ENCODE measurements at regions not wholly inside any gene's neighbourhood (a gene's known extent, or its start where the extent isn't known, plus 50 kb on each side); places are given as distances from the start of the nearest gene placed in this dataset.

DNA sequence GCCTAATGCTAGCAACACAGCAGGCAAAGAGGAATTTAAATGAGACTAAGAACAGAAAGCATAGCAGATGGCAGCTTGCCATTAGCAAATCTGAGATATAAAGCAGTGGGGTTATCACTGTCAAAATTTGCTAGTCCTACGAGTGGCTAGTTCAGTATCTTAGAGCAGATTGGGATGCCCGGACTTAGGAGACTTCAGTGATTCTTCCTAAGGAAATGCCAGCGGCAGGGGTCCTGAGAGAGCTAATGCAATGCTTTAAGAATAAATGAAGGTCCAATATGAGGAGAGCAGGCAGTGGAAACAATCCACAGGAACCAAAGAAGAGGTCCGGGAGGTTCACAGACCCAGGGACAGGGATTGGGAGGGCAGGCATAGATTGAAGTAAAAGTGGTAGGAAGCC is 169.3 kb upstream of the NPSR1 start:
- DNase-seq (no peak), ATAC-seq (ENCODE audit: low read depth) (no peak)
- H3K14ac ChIP-seq (replicated peaks; ENCODE audit: low read depth, low read length), result no peak overlapping the region
- no peak overlapping the region for H3K56ac ChIP-seq (ENCODE audit: extremely low read depth, insufficient read depth, low read length)
- TF ChIP-seq MAZ (IDR thresholded peaks at IDR 0.05; ENCODE audit: borderline replicate concordance, low read depth, low read length), result no peak
- TF ChIP-seq CHD1 (IDR thresholded peaks at IDR 0.05; ENCODE audit: low read depth, low read length), result no peak
- TF ChIP-seq CEBPB (IDR thresholded peaks at IDR 0.05; ENCODE audit: low read depth, low read length), result no peak
- no peak for TF ChIP-seq RCOR1 (IDR thresholded peaks at IDR 0.05; ENCODE audit: insufficient replicate concordance, low read length)
- TF ChIP-seq, protein P1, sequence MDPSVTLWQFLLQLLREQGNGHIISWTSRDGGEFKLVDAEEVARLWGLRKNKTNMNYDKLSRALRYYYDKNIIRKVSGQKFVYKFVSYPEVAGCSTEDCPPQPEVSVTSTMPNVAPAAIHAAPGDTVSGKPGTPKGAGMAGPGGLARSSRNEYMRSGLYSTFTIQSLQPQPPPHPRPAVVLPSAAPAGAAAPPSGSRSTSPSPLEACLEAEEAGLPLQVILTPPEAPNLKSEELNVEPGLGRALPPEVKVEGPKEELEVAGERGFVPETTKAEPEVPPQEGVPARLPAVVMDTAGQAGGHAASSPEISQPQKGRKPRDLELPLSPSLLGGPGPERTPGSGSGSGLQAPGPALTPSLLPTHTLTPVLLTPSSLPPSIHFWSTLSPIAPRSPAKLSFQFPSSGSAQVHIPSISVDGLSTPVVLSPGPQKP (IDR thresholded peaks at IDR 0.05; ENCODE audit: borderline replicate concordance, low read depth, low read length), result no peak
- TF ChIP-seq, protein P2, sequence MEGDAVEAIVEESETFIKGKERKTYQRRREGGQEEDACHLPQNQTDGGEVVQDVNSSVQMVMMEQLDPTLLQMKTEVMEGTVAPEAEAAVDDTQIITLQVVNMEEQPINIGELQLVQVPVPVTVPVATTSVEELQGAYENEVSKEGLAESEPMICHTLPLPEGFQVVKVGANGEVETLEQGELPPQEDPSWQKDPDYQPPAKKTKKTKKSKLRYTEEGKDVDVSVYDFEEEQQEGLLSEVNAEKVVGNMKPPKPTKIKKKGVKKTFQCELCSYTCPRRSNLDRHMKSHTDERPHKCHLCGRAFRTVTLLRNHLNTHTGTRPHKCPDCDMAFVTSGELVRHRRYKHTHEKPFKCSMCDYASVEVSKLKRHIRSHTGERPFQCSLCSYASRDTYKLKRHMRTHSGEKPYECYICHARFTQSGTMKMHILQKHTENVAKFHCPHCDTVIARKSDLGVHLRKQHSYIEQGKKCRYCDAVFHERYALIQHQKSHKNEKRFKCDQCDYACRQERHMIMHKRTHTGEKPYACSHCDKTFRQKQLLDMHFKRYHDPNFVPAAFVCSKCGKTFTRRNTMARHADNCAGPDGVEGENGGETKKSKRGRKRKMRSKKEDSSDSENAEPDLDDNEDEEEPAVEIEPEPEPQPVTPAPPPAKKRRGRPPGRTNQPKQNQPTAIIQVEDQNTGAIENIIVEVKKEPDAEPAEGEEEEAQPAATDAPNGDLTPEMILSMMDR (conservative IDR thresholded peaks at IDR 0.05; ENCODE audit: low read depth, low read length), result no peak
- no peak overlapping the region for H2BK120ac ChIP-seq (ENCODE audit: low read depth, low read length)
- no peak overlapping the region for H2AFZ ChIP-seq (replicated peaks; ENCODE audit: low read length, poor library complexity)
- no peak overlapping the region for H4K8ac ChIP-seq (ENCODE audit: low read depth in 2 of 2, low read length in 2 of 2)
- dilution Hi-C loops (cut with HindIII; ENCODE audit: low sequenced_read_pairs, unreplicated experiment) (no loop called here), intact Hi-C loops (cut with micrococcal nuclease) (no loop called here), in situ Hi-C loops (cut with MboI; ENCODE audit: low sequenced_read_pairs) (no loop called here)
- no peak overlapping the region for H3K4me3 ChIP-seq (ENCODE audit: insufficient read depth, low read depth, low read length)
- H3K9me1 ChIP-seq (ENCODE audit: insufficient read depth, low read length), result no peaks in the 10 kb centered on the region
- BruUV-seq (replicated peaks), result no TSS peak
- no peak overlapping the region for H3K27ac ChIP-seq (ENCODE audit: insufficient read depth, low read length)
- no peaks in the 10 kb centered on the region for H3K36me3 ChIP-seq (ENCODE audit: control insufficient read depth, insufficient read depth, low read length)
- POLR2A ChIA-PET (ENCODE audit: unreplicated experiment), result no interaction called here
- no peak overlapping the region for H4K91ac ChIP-seq (ENCODE audit: insufficient read depth, low read depth, low read length)
- no peaks in the 10 kb centered on the region for H4K20me1 ChIP-seq (ENCODE audit: insufficient read depth, low read length)
- 94% methylated on average over 2 of the region's 4 CpGs; no CpG with 5 or more reads in 1 of the 2 experiments for WGBS, 2 experiments (ENCODE audit: extremely low coverage in 2 of 2, insufficient read length in 1 of 2)
- no peak overlapping the region for H2AK5ac ChIP-seq (ENCODE audit: low read depth, low read length)
- no peaks in the 10 kb centered on the region for H3K79me1 ChIP-seq (ENCODE audit: low read depth in 1 of 2, low read length in 2 of 2)
- CTCF ChIA-PET, result no interaction called here
- H3K4ac ChIP-seq (ENCODE audit: low read depth, low read length), result no peak overlapping the region
- H2BK15ac ChIP-seq (ENCODE audit: low read depth, low read length), result no peak overlapping the region
- H2BK5ac ChIP-seq (ENCODE audit: low read depth, low read length, poor library complexity, severe bottlenecking), result no peak overlapping the region
- H3K18ac ChIP-seq (ENCODE audit: low read depth, low read length), result no peak overlapping the region
- no peak overlapping the region for H3K4me2 ChIP-seq (ENCODE audit: low read depth, low read length)
- no peaks in the 10 kb centered on the region for H3K4me1 ChIP-seq (ENCODE audit: control insufficient read depth, insufficient read depth, low read length)
- H4K5ac ChIP-seq (ENCODE audit: low read depth, low read length), result no peak overlapping the region
- peaks cover 8% of the 10 kb centered on the region; the same call in 1 of the 2 replicates for H3K9me3 ChIP-seq (ENCODE audit: control insufficient read depth, insufficient read depth, low read length)
- H3K9ac ChIP-seq (ENCODE audit: low read depth, low read length), result no peak overlapping the region
- no peak overlapping the region for H2AK9ac ChIP-seq (replicated peaks; ENCODE audit: low read depth, low read length, poor library complexity)
- H3K27me3 ChIP-seq (ENCODE audit: control insufficient read depth, insufficient read depth, low read length), result no peaks in the 10 kb centered on the region
- no peak overlapping the region for H3K23ac ChIP-seq (ENCODE audit: low read depth, low read length)
- no peak overlapping the region for H2BK20ac ChIP-seq (ENCODE audit: low read depth, low read length)

Measured in IMR-90 (cell line).